HG03103 (cell line): ENCODE measurements at regions not wholly inside any gene's neighbourhood (a gene's known extent, or its start where the extent isn't known, plus 50 kb on each side); places are given as distances from the start of the nearest gene placed in this dataset.

Experiments
- ATAC-seq: cut with Tn5 transposase; IDR thresholded peaks from one replicate; pipeline ENCODE4 v1.9.1; 2021; ENCODE audit warnings: low read depth; ENCODE audit not compliant: unreplicated experiment

DNA sequence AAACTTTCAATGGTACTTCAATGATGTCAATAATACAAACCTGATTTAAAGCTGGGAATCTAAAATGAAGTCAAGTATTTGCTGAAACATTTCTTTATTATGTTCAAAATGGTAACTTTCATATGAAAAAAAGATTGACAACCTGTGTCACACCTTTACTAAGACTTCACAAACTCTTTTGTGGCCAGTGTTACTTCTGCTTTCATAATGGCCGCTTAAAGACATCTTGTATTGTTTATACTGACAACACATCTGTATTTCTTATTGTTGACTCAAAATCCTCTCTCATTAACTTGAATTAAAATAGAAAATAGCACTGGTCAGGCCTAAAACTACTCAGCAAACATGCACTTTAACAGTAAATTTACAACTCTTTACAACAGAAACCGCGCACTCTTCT, 312.3 kb upstream of the CNTN6 start:
- no peak for ATAC-seq

DNA sequence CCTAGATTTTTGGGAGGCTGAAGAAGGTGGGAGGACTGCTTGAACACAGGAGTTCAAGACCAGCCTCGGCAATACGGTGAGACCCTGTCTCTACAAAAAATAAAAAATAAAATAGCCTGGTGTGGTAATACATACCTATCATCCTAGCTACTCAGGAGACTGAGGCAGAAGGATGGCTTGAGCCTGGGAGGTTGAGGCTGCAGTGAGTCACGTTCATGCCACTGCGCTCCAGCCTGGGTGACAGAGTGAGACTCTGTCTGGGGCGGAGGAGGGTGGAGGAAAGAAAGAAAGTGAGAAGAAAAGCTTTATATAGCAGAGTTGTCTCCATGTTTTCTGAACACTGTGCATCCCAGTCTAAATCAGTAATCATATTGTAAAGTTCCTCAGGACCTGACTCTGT, 301.4 kb upstream of the CNTN6 start:
- ATAC-seq: no peak

DNA sequence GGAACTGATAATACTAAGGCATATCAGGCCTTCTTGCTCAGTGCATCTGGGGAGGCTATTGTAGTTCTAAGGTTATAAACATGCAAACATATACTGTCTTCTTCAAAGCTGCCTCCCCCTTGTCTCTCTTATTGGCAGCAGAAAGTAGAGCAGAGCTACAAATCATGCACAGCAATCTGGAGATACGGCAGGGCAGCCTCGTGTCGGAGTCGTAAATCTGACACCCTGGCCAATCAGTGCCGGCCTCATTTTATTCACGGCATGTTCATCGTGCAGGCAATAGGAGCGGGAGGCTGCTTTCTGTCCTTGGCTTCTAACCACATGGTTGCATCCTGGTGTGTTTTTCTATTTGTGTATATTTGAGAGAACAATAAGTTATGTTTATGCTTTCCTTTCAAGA, 300.2 kb upstream of the CNTN6 start:
- ATAC-seq: no peak

DNA sequence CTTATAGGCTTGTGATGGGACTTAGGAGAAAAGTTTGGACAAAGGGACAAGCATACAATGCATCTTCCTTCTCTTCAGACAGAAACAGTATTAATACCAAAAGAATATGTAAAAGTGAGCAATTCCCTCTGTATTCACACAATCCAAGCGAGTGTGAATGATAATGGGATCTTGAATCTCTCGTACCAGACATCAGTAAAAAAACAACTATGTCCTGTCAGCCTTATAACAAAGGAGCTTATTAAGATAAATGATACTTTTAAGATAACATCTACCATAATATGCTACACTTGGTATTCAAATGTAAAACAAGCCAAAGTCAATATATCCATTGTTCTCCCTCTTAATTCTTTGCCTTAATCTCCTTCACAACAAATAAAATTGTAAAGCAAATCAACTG, 288.6 kb upstream of the CNTN6 start:
- no peak for ATAC-seq

DNA sequence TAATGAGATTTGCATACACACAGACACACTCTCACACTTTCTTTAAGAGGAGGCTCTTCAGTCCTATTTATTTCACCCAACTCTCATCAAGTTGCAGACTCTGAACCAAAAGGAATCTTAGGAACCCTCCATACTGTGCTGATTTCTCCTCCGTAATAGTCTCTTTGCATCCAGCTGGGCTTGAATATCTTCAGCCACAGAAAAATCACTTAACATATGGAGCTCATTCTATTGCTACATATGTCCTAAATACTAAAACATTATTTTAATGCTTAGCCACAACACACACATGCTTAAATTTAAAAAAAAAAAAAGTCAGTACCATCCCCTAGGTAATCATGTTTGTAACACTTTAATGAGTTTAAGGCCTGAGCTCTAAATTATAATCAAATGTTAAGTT, 287.5 kb upstream of the CNTN6 start:
- ATAC-seq: no peak

DNA sequence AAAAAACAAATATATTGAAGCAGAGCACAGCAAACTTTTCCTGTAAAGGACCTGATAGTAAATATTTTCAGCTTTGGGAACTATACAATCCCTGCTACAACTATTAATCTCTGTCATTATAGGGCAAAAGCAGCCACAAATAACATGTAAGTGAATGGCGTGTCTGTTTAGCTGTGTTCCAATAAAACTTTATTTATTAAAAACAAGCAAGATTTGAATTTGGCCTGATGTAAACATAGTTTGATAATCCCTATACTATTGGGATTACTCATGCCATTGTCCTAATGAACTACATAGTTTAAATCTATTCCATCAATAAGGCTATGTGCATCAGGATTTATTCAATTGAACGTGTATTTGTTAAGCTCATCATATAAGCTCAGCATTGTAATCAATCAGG, 286.8 kb upstream of the CNTN6 start:
- ATAC-seq: no peak

DNA sequence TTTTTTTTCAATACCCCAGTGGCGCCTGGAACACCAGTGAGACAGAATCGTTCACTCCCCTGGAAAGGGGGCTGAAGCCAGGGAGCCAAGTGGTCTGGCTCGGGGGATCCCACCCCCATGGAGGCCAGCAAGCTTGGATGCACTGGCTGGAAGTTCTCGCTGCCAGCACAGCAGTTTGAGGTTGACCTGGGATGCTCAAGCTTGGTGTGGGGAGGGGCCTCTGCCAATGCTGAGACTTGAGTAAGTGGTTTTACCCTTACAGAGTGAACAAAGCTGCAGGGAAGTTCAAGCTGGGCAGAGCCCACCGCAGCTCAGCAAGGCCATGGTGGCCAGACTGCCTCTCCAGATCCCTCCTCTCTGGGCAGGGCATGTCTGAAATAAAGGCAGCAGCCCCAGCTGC, 276.2 kb upstream of the CNTN6 start:
- no peak for ATAC-seq

DNA sequence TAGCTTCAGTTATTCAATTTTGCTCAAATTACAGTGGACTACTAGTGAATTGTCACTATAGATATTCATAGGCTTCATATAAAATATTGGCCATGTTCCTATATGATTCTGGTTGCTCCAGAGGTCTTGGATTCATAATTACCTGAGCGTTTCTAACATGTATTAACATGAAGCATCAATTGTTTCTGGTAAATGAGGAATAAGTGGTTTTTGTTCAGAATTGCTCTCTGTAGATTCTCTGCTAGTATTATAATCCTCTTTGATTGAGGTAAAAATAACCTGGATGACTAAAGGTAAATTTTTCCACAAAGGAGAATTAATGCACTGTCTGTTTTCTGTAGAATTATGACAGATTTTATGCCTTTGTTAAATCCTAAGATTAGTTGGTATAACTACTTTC, 258.1 kb upstream of the CNTN6 start:
- no peak for ATAC-seq

DNA sequence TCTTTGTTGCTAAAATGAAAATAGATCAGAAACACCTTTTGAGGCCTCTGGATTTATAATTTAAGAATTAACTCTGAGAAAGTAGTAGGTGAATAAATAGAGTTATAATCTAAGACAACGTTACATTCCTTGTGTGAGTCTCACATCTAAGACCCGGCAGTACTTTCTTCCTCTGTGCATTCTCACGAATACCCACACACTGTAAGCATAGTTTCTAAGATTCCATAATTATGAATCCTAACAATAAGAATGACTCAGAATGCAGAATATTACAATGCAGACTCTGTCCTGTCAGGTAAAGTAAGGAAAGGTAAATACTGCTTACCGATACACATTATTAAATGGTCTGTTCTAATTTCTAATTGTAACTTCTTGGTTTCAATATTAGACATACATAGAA, 257.7 kb upstream of the CNTN6 start:
- no peak for ATAC-seq

DNA sequence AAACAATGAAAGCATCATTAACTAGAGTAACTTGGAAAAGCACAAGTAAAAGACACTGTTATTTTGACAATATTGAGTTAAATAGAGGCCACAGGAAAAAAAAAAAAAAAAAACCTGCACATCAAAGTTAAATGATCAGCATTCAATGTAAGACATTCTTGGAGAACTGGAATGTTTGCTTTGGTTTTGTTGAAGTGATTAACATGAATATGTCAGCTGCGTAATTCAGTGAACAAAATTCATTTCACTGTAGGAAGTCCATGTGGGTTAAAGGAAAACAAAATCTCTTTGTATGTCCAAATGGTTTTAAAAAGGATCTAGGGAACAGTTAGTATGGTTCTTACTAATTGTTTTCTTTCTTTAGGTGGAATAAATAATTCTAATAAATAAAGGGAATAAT, 252.8 kb upstream of the CNTN6 start:
- no peak for ATAC-seq

DNA sequence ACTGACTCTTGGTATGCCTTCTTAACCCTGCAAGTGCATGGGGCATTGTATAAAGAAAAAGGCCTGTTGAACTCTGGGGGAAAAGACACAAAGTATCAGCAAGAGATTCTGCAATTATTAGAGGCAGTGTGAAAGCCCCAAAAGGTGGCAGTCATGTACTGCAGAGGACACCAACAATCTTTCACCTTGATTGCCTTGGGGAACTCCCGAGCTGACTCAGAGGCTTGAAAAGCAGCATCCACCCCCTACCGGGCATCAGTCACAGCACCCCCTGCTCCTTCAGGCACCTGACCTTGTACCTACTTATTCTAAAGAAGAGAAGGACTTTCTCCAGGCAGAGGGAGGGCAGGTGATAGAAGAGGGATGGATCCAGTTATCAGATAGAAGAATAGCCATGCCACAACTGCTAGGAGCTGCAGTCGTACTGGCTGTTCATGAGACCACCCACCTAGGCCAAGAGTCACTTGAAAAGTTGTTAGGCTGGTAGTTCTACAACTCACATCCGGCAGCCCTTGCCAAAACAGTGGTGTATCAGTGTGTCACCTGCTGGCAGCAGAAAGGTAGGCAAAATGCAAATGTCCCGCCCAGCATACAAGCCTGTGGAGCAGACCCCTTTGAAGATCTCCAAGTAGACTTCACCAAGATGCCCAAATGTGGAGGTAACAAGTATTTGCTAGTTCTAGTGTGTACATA, 241.6 kb upstream of the CNTN6 start:
- ATAC-seq: no peak

DNA sequence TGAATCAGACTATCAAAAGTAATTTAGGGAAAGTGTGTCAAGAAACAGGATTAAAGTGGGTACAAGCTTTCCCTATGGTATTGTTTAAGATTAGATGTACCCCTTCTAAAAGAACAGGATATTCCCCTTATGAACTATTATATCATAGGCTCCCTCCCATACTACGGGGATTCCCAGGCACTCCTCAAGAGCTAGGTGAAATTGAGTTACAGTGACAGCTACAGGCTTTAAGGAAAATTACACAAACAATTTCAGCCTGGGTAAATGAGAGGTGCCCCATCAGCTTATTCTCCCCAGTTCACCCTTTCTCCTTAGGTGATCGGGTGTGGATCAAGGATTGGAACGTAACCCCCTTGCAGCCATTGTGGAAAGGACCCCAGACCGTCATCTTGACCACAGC, 240.8 kb upstream of the CNTN6 start:
- no peak for ATAC-seq

DNA sequence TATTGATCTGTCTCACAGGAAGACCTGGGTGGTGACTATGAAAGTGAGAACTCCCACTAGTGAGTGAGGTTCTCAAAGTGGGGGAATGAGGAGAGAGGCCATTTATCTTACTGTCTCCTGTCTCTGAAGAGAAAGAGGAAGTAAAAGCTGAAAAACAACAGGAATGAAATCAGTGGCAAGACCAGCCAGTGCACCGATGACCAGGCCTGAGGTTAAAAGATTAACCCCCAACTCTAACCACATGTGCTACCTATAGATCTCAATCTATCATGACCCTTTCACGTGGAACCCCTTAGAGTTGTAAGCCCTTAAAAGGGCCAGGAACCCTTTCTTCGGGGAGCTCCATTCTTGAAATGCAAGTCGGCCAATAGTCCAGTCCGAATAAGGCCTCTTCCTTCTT, 239.3 kb upstream of the CNTN6 start:
- ATAC-seq: no peak

DNA sequence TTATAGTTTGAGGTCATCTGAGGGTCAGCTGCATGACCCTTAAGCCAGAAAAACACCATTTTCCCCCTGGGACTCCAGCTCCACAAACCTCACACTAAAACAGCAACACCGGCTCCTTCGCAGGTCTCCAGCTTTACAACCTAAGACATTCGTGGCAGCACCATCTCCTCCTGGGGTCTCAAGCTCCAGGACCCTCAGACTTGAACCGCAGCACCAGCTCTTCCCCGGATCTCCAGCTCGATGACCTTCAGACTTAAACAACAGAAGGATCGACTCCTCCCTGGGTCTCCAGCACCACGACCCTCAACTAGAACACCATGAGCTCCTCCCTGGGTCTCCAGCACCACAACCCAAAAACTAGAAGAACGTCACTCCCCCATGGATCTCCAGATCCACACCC, 233.7 kb upstream of the CNTN6 start:
- ATAC-seq: no peak

DNA sequence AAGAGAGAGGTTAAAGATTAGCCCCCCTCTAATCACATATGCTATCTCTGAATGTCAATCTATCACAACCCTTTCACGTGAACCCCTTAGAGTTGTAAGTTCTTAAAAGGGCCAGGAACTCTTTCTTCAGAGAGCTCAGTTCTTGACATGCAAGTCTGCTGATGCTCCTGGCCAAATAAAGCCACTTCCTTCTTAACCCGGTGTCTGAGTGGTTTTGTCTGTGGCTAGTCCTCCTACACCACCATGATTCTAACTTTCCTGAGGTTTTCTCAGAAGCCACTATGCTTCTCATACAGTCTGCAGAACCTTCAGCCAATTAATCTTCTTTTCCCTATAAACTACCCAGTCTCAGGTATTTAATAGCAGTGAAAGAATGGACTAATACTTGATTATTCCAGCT, 231.1 kb upstream of the CNTN6 start:
- ATAC-seq: no peak

DNA sequence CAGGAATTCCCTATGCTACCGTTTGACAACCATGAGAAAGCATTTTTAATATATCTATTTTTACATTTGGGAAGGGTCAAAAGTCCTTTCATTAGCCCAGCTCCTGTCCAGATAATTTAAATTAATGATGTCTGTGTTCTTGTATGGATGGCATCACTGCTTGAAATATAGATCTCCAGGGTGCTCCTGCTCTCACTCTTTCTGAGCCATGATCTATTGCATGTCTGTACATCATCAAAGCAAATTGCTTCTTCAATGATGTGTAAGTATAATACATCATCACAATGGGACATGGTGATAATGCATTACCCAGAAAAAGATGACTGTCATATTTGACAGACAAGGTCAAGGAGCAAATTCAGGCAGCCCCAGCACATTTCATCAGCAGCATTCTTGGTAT, 223.6 kb upstream of the CNTN6 start:
- ATAC-seq: no peak

DNA sequence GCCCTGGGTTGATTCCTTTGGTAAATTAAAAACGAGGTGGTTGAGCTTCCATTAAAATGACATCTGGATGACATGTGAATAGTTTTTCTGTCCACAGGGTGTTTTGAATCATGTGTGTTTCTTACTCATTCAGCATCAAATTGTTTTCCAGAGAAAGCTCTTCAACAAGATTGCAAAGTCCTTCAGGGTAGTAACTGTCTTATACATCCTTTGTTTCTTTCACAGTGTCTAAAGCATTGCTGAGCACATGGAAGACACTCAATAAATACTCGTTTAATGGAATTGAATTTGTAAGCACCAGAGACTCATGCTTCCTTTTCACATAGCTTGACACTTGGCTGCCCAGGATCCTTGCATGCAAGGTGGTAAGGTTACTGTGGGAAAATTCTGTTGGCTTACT, 223.1 kb upstream of the CNTN6 start:
- no peak for ATAC-seq

DNA sequence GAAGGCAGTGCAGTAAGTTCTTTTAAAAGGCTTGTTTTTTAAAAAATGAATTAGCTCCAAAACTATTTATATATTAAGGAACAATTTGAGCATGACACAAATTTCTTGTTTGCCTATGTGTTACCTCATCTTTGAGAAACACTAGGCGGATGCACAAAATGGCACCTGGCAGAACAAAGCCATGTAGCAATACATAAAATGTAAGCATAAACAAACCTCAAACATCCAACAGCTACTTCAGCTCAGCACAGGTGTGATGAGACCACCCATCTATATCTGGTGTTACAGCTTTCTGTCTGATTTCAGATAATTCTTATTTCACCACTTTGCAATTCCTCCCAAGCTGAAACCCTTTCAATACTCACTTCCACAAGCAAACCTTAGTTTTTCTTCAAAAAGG, 221.2 kb upstream of the CNTN6 start:
- ATAC-seq: no peak

DNA sequence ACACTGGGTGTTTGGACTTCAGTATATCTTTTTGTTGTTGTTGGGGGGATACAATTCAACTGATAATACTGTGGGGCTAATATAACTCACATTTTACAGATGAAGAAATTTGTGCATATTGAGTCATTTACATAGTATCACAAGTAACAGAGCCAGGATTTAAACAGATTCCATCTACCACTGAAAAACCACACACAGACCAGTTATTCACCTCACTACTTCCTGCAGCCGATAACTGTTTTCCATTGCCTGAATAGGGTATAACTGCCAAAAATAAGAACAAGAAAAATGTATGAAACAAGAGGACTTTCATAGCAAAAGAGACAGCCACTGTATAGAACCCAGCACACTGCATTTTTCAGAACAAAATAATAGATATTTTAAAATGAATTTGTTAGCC, 215.8 kb upstream of the CNTN6 start:
- no peak for ATAC-seq

DNA sequence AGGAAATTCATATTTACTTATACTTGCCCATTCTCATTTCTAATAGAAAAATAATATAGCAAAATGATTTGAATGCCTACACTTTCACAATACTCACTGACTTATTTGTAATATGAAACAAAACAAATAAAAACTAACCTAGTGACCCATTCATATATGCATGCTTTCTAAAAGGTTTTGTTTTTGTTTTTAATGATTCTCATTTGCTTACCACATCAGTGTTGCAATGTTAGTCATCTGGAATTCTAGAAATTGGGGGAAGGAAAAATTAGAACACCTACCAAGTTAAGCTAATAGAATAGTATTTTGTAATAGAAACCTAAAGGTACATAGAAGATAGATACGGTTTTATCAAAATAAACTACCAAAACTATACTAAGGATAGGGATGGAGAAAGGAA, 214.1 kb upstream of the CNTN6 start:
- no peak for ATAC-seq

DNA sequence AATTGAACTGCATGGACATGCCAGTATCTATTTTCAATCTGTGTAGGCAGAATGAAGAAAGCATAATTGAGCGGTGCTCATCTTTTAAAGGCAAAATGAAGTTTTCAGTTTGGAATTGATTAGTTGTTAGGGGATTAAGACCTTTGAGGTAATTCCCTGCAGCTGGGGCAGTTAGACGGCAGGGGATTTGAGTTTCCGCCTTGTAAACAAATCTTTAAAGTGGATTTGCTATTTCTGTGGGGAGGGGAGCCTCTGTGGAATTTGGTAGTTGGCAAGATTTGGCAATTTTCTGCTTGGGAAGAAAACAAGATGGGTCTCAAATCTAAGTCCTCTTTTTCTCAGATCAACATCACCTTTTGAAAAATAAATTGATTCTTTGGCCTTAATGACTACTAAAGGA, 212.5 kb upstream of the CNTN6 start:
- ATAC-seq: no peak

DNA sequence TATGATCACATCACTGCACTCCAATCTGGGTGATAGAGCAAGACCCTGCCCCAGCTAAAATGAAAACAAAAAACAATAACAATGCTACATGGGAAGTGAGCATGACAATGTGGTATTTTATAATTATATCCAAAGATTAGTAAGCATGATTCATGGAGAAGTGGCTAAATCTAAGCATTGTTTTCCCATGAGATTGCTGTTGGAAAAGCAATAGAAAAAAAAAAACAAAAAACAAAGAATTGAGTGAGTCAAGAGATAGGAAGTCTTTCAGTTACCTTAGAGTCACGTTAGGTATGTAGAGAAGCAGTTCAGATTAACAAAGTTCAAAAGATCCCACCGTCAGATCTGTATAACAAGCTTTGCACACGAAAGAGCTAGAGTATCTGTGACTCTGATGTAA, 210.3 kb upstream of the CNTN6 start:
- ATAC-seq: no peak
